ENCODE measurements at regions not wholly inside any gene's neighbourhood (a gene's known extent, or its start where the extent isn't known, plus 50 kb on each side); places are given as distances from the start of the nearest gene placed in this dataset.
A peak's percentile ranks its signal among the peaks of the same experiment; 100 is the strongest.

DNA sequence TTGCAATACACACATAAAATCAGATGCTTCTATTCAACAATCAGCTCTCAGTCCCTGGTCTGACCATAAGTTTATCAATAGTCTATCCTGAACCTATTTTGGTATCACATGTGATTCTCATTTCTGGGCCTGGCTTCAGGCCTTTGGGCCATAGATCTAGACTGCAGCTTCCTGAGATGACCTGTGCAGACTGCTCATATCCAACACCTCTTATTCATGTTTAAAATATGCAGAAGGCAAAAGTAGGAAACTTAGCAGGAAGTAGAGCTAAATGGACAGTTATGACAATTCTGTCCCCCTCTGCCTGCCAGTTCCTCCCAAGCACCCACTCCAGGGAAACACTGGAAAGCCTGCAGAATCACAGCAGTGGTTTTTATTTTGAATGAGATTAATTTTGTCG lies 53.3 kb downstream of the C7orf25 start:
- DNase-seq (ENCODE audit: low spot score): no peak

DNA sequence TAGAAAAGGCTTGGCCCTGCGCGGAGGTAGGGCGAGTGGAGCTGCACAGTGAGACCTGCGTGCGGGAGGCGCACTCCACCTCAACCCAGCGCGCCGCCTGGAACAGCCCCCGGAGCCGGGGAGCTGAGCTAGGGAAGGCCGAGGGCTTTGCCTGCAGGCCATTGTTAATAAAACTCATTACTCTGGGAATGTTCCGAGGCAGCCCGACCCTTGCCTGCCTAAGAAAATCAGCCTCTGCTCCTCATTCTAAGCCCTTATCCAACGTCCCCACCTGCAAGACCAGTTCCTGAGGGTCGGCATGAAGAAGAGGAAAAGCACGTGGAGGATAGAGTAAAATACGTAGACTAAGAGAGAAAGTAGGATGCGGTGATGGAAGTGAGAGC lies 55.3 kb downstream of the C7orf25 start:
- DNase-seq (ENCODE audit: low spot score): no peak

DNA sequence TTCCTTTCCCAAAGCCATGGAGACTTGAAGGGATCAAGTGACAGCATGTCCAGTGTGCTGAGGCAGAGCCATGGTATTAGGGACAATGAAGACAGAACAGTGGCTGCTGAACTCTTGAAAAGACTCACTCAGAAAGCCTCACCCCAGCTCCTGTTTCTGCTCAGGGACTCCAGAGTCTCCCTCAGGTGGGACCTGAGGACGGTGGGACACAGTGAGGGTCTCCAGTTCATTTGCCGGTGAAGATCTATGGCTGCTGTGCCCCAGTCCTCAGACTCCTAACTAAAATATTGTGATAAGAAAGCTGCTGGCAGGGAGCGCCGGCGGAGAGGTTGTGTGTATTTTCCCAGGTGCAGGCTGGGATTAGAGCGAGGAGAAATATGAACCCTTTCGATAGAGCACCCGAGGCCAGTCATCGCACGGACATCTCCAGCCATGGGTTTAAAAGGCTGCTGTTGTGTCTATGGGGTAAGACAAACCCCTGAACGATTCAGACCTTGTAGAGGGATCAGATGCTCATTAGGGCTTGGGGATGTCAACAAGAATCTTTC lies 57.2 kb downstream of the C7orf25 start:
- no peak for DNase-seq (ENCODE audit: low spot score)

DNA sequence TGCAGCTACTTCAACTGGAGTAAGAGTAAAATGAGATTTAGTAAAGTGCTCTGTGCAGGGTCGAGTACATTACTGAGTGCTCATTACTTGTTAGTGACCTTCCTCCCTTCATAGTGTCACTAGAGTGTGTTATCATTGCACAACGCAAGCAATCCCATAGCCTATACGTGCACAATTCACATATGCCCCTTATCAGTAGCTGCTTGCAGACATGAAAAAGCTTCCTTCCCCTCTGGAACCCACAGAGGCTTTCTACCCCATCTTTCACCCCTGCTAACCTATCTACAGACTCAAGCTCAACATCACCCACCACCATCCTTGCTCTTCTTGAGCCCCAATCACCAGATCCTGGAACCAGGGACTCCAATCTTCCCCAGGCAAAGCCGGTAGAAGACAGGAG lies 59.3 kb downstream of the C7orf25 start:
- DNase-seq (ENCODE audit: low spot score): no peak

- DNase-seq (ENCODE audit: low spot score): peak; percentile 9
Observed at GRCh38 chr7:42843205-42843800, 68.6 kb downstream of the C7orf25 start.

DNA sequence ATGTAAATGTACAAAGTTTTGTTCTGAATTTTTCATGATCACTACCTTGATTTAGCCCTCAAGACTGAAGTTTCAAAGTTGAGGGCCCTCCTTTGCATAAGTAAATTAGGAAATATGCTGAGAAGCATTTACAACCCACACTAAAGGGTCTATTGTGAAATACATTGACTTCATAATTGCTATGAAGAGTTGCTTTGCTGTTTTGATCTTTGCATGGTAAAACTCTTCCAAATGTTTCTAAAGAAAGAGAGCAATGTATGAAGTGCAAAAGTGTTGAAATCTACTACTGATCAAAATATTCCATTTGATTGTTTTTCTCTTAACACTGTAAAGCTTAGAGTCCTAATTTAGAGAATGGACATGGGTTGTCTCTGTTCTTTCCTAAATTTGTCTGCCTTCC lies 77.2 kb downstream of the C7orf25 start:
- no peak for DNase-seq (ENCODE audit: low spot score)

- DNase-seq (ENCODE audit: low spot score): no peak
Observed at GRCh38 chr7:42833411-42833810, 78.5 kb downstream of the C7orf25 start.

DNA sequence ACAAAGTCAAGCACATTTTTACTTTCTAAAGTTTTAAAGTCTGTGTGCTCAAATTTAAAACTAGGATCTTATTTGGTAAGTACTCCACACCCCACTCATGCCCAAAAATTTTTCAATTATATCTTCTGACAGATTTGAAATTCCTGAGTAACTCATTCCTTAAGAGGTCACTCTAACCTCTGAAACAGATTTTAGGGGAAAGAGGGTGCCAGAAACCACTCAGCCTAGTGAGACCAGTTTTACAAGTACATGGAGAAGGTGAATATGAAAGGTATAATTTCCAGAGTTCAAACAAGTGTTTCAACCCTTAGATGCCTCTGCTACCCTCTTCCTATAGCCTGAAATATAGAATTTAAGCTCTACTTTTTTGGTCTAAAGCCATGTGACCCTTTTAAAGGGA lies 79.2 kb downstream of the C7orf25 start:
- no peak for DNase-seq (ENCODE audit: low spot score)

- DNase-seq (ENCODE audit: low spot score): no peak
Observed at GRCh38 chr7:42831718-42832522, 80.0 kb downstream of the C7orf25 start.

DNA sequence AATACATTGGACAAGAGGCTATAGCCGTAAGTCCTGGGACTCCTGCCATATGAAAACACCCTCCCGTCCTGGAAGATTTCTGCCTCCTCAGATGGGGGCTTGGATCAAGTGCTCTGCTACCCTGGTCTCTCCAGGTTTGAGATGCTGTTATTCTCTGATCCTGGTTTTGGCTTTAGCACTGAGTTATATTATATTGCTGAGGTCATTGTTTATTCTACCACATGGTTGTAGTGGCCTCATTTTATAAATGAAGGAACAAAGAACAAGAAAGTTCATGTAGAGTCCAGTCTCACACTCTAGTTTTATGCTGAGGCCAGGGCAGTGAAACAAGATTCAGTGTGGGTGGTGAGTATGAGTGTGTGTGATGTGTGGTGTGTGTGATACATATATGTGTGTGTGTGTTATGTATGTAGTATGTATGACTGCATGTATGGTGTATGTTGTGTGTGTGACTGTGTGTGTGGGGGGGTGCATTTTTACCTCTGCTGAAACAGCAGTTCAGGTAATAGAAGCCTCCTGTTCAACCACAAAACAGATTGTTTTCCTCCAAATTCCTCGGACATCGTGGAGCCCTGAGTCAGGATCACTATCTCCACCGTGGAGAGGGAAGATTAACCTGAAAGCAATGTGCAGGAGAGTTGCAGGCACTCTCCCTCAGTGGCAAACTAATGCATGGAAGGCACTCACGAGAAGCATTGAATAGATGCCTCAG lies 80.7 kb downstream of the C7orf25 start:
- DNase-seq (ENCODE audit: low spot score): no peak

- DNase-seq (ENCODE audit: low spot score): no peak
Observed at GRCh38 chr7:42812779-42813178, 99.1 kb downstream of the C7orf25 start.

- no peak for DNase-seq (ENCODE audit: low spot score)
Observed at GRCh38 chr7:42805601-42806000, 106.3 kb downstream of the C7orf25 start.

- DNase-seq (ENCODE audit: low spot score): no peak
Observed at GRCh38 chr7:42794673-42795072, 117.2 kb downstream of the C7orf25 start.

- no peak for DNase-seq (ENCODE audit: low spot score)
Observed at GRCh38 chr7:42792841-42793240, 119.0 kb downstream of the C7orf25 start.

- DNase-seq (ENCODE audit: low spot score): no peak
Observed at GRCh38 chr7:42790196-42790595, 121.7 kb downstream of the C7orf25 start.

DNA sequence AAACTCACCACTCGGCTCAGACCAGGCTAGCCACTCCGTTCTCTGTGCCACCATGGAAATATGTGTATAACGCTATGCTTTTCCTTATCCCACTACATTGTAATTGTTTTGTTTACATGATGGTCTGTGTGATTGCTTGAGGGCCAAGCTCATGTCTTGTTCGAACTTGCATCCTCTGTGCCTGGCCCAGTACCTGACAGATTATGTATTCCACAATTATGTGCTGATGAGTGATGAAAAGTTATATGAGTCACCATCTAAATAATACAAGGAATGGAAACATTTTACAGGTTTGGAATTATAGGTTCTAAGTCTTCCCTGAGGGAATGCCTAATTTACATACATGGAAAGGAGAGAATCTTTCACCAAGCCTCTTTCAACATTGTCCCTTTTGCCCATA lies 137.4 kb downstream of the C7orf25 start:
- no peak for DNase-seq (ENCODE audit: low spot score)

DNA sequence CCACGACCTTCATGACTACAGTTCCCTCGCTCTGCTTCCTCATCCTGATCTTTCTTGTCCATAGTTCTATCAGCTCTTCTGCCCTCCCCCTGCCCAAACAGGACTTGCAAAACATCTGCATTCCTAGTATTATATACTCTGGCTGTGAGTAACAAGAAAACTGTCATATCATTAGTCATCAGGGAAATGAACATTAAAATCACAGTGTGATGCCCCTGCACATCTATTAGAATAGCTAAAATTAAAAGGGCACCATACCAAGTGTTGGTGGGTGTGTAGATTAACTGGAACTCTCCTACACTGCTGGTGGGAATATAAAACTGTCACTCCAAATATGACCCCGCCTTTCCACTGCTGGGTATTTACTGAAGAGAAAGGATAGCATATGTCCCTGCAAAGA lies 141.8 kb downstream of the C7orf25 start:
- no peak for DNase-seq (ENCODE audit: low spot score)

DNA sequence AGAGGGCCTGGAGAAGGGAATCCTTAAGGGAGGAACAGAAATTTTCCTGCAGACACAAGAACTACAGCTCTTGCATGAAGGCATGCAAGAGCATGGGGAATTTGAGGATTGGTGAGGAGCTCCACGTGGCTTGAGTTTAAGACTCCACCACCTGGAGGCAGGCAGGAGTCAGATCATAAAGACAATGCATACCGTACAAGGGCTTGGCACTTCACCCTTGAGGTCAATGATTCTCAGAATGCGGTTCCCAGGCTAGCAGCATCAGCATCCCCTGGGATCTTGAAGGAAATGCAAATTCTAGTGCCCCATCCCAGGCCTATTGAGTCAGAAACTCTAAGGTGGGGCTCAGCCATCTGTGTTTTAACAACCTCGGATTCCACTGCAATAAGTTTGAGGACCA lies 143.8 kb downstream of the C7orf25 start:
- DNase-seq (ENCODE audit: low spot score): no peak

DNA sequence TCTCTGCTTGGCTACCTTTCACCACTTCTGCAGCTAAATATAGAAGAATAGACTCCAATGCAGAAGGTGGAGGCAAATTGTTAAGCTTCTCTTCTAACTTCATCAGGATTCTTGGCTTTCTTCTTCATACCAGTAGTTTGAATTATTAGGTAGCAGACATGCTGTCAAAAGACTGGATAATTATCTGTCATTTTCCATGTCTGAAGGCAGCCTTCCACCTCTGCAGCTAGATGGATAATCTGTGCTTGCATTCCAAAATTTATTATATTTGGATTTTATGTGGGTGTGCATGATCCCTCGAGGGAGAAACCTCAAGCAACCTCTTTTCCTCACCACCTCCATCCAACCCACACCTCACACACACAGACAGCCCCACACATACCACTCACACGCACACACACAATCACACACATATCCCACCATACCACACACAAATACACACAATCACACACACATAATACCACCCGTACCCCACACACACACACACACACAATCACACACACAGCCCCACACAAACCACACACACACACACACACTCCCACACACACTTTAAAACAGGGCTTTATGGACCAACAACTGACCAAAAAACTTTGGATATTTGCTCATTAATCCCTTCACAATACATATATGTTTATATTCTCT lies 145.0 kb downstream of the C7orf25 start:
- DNase-seq (ENCODE audit: low spot score): no peak

DNA sequence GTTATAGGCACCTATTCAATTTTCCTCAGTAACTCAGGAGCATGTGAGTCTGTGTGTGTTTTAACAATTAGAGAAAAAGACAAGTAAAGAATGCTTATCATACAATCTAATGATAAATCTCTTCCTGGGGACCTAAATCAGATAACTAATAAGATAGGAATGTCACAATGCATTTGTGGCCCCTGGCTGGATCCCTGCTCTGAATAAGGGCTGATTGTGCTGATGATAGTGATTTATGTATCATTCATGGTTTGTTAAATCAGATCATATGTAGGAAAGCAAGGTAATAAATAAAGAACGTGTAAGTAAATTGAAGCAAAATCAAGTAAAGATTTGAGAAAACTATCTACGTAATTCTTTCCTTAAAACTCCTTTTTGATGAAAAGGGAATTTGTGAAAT lies 145.9 kb downstream of the C7orf25 start:
- DNase-seq (ENCODE audit: low spot score): no peak

GRCh38 chr7:42763137-42763551 lies 148.7 kb downstream of the C7orf25 start:
- DNase-seq (ENCODE audit: low spot score): no peak

DNA sequence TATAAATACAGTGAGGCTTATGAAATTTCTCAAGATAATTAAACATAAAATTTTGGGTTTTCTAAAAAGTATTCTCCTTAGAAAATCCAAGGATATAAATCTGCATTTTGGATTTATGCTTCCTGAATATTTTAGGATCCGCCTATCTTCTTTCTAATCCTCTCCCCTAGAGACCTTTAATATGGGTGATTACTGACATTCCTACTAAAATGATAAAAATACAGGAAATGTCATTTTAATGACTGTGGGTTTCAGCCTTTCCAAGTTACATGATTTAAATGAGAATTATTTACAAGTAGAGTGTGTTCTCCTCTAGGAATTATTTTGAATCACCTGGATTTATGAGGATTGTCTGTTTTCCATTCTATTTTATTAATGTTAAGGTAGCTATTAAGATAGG lies 150.4 kb downstream of the C7orf25 start:
- no peak for DNase-seq (ENCODE audit: low spot score)

GRCh38 chr7:42758124-42758523 lies 153.7 kb downstream of the C7orf25 start:
- no peak for DNase-seq (ENCODE audit: low spot score)

All from activated CD4-positive, alpha-beta T cell treated with anti-CD3 and anti-CD28 coated beads, Interleukin-2, Interleukin-4, amounts not matched to agents 100 ng/mL and 50 ng/mL, durations not matched to agents 16 hours and 8 hours (primary cell).